NCI-H2227 (cell line): ENCODE measurements at regions not wholly inside any gene's neighbourhood (a gene's known extent, or its start where the extent isn't known, plus 50 kb on each side); places are given as distances from the start of the nearest gene placed in this dataset.
"Not testable (repeated sequence)": the region's sequence is repeated elsewhere in the genome, so short reads cannot be mapped to it uniquely, and the experiment has no call there.

Experiments used
- DNase-seq: peaks from one replicate; lab custom pipeline; 2025; ENCODE audit not compliant: unreplicated experiment; lab: John Stamatoyannopoulos, UW

DNA sequence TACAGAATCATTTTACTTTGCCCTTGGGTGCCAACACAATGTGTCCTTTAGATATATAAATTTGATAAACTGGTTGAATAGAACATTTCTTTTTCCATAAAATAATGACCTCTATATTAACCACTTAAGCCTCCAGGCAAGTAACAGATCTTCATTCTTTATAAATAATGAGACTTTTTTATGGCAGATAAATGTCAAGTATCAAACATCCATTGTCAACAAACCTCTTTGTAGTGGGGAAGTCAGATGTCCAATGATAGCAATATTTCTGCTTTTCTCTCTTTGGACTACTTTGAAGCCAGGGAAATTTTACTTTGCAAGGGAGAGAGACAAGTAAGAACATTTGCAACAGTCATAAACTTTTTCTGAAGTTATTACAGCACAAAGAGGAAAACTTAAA lies 841.2 kb downstream of the CDH8 start:
- no peak for DNase-seq

DNA sequence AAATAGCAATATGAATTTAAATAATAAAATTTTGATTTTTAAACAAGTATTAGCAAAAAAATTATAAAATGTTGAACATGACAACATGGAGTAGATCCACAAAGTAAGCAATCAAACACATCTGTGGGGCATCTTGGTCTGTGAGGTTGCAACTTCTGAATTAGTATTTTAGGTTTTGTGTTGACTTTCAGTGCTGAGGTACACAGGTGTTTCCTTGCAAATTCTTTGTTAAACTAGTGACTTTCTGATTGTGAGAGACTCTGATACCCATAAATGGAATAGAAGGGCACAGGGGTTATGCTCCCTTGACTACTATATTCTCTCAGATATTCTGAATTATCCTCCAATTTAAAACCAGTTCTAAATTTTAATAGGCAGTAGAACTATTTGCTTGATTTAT lies 841.7 kb downstream of the CDH8 start:
- DNase-seq = no peak

DNA sequence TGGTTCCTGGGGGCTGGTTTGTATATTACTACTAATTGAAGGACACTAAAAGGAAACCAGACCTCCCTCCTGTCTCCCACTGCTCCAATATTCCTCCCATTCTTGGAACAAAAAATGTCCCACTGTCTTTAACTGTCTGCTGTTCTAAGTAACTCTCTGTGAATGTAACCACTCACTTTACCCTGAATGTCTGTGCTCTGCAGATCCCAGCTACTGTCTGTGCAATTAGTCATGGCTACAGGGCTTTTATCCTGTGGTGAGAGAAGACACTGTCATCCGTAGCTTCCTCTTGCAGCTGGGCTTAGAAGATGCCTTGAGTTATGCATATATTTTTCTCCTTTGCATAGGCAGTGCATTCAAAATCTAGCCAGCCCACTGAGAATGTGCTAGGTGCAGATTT lies 853.8 kb downstream of the CDH8 start:
- DNase-seq = no peak

DNA sequence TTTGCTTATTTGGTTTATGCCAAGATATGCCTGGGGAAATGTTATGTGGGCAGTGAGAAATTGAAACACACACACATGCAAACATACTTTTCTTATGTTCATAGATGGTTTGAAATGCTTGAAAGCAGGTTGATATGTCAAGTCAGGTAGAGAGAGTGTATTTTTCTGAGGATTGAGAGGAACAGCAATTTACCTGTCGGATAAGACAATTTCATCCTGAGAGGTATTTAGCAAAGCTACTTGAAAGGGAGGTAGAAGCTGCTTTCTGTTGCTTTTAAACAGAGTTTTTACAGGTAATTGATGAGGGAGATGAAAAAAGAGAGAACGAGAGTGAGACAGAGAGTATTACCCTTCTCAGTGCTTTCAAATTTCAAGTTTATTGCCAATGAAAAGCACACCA lies 854.3 kb downstream of the CDH8 start:
- DNase-seq = no peak

DNA sequence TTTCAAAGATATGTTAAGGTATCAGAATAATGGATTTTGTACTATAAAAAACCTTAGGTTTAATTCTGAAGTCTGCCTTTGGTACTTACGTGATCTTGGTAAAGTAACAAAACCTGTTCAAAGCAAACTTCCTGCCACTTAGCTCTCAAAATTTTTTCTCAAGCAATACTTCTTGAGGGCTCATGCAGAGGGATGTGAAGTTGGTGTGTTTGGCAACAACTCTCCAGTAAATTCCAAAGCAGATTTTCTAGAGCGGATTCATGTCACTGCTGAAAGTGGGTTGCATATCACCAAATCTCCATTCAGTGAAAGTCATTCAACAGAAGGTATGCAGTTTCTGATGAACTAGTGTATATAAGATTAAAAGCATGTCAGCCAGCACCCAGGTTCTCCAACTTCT lies 856.7 kb downstream of the CDH8 start:
- DNase-seq = no peak

DNA sequence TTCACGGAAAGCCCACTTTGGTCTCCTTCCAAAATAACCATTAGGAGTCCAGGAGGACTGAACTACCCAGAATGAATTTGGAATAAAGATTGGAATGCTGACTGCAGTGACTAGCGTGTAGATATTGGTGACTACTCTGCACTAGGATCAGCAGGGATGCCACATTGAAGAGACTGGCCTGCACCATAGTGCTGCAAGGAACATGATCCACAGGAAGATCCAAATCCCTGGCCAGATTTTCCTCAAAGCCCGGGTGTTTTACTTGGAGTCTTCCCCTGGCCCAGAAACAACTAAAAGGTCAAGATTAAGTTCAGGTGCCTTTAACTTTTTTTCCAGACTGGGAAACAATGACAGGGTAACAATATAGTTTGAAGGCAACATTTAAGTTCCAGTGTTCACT lies 870.4 kb downstream of the CDH8 start:
- DNase-seq = no peak

DNA sequence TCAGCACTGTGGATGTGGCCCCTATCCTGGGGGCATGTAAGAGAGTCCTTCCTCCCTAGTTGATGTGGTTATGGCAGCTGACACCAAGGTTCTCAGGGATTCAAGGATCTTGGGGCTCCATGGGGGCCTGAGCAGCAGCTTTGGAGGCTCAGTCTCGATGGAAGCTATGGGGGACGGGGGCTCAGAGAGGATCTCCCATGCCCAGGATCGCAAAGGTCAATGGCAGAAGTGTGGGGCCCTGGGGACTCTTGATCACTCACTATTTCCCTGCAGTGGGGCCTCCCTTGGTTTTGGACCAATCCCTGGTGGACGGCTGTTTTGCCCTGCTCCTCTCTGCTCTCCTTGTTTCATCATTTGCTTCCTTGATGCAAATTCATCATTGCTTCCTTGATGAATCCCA lies 885.9 kb downstream of the CDH8 start:
- no peak for DNase-seq

DNA sequence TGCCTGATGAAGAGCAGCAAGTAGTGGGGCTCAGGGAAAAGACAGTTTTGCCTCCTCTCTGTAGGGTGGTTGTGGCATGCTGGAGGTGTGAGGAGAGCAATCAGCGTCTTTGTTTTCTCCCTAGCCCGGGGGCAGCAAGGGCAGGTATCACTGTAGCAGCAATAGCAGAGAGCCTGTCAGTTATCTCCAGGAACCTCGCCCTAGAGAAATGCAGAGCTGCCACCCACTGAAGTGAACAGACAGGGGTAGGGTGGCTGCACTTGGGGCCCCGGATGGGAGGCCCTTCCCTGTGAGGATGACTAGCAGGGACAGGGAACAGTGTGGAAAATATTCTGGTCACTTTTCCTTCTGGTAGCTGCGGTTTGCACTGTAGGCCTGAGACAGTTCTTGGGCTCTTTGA lies 886.5 kb downstream of the CDH8 start:
- DNase-seq = no peak

DNA sequence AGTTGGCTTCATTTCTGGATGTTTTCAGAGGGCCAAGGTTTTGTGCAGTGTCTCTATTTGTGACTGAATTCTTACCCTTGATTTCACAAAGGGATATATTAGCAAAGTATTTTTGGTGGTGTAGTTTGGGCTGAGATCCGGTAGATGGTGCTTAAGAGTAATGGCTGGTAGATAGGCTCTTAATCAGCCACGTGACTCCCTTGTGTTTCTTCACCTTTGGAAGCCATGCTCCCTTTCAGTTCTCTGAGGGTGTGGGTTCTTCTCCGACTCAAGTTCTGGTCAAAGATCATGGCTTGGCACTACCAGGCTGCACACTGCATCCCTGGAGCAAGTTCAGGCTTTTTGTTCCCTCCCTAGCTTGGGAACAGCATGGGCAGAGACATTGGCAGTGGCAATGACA lies 887.3 kb downstream of the CDH8 start:
- no peak for DNase-seq

DNA sequence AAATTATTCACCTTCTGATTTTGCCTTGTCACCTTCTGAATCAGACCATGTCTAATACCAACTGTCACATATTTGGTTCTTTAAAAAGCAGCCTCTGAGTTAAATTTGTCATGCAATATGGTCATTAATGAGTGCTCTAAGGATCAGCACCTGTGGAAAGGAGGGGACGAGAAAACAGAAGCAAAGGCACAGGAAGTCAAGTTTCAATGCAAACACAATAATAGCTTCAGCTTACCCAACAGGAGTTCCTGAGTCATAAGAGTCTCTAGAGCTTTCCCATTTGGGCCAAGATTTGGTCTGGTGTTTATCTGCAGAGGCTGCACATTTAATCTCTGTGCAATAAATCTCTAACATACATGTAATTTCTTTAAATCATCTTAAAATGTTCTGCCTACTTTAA lies 889.8 kb downstream of the CDH8 start:
- no peak for DNase-seq

DNA sequence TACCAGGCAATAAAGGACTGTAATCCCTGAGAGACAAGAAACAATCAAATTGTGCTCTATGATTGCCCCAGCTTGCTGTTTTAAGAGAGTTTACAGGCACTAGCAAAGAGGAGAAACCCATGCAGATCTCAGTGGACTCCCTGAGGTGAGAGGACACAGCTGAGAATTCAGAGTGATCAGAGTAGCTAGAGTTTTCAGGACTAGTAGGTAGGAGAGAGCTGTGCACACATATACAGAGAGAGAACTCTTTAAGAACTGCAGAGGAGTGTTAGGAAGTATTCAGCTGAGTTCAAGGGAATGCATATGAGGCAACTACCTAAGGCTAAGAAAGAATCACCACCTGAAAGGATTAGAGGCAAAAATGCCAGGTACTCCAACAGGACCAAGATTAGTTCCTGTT lies 904.8 kb downstream of the CDH8 start:
- no peak for DNase-seq

DNA sequence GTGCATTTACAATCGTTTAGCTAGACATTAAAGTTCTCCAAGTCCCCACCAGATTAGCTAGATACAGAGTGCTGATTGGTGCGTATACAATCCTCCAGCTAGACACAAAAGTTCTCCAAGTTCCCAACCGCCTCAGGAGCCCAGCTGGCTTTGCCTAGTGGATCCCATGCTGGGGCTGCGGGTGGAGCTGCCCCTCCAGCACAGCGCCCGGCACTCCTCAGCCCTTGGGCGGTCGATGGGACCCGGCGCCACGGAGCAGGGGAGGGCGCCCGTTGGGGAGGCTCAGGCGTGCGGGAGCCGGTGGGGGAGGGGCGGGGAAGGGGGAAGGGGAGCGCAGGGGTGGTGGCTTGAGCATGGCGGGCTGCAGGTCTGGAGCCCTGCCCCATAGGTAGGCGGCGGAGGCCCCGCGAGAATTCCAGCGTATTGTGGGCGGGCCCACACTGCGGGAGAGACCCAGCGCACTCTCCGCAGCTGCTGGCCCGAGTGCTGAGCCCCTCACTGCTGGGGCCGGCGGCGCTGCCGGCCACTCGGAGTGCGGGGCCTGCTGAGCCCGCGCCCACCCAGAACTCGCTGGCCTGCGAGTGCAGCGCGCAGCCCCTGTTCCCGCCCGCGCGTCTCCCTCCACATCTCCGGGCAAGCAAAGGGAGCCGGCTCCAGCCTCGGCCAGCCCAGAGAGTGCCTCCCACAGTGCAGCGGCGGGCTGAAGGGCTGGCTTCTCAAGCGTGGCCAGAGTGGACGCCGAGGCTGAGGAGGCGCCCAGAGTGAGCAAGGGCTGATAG lies 907.5 kb downstream of the CDH8 start:
- DNase-seq = peak; percentile 68

DNA sequence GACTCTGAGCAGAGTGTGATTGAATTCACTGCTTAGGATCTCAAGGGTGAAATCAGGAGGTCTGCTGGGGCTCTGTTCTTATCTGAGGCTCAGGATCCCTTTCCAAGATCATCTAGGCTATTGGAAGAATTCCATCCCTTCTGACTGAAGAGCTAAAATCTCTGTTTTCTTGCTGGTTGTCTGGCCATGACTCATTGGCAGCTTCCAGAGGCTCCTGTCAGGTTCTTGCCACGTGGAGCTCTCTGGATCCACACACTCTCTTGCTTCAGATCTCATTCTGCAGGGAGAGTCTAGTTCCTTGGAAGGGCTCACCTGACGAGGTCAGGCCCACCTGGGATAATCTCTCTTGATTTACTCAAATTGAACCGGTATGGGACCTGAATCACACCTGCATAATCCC lies 930.7 kb downstream of the CDH8 start:
- DNase-seq = no peak

DNA sequence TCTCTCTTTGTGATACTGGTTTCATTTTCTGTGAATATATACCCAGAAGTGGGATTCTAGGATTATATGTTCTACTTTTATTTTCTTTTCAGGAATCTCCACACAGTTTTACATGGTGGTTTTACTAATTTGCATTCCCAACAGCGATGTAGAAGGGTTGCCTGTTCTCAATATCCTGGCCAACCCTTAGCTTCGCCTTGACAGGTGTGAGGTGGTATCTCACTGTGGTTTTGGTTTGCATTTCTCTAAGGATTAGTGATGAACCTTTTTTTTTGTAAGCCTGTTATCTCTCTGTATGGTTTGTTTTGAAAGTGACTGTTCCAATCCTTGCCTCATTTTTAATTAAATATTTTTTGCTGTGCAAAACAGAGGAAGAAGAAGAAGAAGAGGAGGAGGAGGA lies 937.7 kb downstream of the CDH8 start:
- no peak for DNase-seq

DNA sequence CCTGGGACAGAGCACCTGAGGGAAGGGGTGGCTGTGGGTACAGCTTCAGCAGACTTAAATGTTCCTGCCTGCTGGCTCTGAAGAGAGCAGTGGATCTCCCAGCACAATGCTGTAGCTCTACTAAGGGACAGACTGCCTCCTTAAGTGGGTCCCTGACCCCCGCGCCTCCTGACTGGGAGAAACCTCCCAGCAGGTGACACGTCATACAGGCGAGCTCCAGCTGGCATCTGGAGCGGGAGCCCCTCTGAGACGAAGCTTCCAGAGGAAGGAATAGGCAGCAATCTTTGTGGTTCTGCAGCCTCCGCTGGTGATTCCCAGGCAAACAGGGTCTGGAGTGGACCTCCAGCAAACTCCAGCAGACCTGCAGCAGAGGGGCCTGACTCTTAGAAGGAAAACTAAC lies 944.9 kb downstream of the CDH8 start:
- DNase-seq = not testable (repeated sequence)

DNA sequence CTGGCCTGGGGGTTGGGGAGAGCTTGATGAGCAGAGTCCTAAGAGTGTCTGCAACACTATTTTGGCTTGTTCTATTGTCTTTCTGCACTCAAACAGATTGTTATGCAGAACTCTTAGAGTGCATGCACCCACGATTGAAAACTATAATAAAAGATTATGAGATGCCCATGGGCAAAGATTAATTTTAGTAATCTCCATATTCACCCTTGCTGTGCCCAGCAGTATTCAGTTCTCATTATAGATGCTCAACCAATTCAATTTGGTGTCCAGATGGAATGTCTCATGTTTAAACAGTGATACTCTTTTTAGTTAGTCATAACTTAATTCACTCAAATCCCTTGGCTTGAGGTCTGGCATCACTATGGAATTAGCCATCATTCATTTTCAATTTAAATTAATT lies 952.5 kb downstream of the CDH8 start:
- no peak for DNase-seq

DNA sequence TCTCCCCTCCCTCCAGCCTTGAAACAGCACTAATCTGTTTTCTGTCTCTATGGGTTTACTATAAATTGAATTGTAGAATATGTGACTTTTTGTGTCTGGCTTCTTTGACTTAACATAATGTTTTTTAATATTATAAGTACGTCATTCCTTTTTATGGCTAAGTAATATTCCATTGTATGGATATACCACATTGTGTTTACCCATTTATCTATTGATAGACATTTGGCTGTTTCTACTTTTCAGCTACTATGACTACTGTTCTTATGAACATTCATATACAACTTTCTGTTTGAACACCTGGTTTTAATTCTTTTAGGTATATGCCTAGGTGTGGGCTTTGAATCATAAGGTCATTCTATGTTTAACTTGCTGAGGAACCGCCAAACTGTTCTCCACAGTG lies 961.9 kb downstream of the CDH8 start:
- DNase-seq = no peak

DNA sequence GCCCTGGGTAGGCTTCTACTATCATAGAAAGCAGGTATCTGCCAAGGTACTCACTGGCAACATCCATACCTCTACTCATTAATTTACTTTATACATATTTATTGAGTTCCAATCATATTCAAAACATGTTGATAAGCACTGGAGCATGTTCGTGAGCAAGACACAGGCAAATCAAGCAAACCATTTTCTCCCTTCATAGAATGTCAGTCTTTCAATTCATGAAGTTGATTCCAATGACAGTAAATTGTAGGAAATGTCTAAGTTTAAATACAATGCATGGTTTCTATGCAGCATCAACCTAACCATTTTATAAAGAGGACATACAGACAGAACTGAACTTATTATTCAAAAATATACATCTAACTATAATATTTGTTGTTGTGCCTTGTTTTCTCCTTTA lies 978.6 kb downstream of the CDH8 start:
- DNase-seq = no peak

DNA sequence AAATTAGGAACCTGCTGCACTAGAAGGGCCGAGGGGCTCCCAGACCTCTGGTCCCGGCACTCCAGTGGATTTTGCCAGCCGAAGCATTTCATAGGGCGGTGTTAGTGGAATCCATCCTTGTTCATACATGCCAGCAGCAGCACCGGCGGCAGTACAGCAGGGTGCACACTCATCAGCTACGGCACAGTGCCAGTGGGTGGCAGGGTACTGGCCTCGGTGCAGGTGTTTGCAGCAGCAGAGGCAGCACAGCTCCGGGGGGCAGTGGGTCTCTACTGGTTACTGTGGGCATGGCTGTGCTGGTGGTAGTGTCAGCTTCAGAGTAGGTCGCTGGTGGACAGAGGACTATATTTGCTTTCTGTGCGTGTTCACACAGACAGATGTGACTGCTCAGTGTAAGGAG lies 985.7 kb downstream of the CDH8 start:
- no peak for DNase-seq

DNA sequence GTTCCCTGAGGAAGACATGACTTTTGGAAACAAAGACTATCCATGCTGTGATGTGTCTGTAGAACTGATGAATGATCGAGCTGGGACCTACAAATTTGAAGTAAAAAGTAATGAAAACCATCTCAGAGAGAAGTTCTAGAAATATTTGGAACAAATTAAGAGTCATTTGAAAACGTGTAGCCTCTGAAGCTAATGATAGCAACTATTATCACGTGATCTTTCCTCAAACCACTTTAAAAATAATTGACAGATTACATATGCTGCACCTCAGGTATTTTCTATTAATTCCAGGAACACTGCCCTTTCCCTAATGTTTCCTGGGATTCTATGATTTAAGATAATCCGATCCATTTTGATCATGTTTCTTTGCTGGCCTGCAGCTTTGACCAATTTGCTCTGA lies 990.3 kb downstream of the CDH8 start:
- DNase-seq = no peak

DNA sequence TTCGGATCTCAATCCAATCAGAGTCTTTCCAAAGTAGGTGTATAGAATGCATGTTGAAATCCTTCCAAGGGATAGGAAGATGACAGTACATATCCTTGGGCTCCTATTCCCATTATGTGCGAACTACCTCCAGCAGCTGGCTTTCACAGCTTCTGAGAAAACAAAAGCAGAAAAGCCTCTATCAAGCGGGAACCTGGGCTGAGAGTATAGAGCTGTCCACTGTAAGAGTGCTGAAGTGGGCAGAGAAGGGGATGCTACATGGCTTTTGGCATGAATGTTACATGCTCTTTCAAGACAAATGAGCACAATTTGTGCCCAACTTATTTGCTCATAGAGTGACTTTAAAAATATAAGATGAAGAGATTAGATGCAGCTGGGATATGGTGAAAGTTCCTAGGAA lies 993.5 kb downstream of the CDH8 start:
- no peak for DNase-seq

DNA sequence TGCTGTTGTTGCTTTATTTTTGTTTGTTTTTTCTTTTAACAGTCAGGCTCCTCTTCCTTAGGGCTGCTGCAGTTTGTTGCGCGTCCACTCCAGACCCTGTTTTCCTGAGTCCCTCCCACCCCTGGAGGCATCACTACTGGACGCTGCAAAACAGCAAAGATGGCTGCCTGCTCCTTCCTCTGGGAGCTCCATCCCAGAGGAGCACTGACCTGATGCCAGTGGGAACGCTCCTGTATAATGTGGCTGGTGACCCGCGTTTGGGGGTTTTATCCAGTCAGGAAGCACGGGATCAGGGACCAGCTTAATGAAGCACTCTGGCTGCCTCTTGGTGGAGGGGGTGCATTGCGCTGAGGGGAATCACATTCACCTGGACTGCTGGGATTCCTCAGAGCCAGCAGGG lies 1005.6 kb downstream of the CDH8 start:
- DNase-seq = no peak

DNA sequence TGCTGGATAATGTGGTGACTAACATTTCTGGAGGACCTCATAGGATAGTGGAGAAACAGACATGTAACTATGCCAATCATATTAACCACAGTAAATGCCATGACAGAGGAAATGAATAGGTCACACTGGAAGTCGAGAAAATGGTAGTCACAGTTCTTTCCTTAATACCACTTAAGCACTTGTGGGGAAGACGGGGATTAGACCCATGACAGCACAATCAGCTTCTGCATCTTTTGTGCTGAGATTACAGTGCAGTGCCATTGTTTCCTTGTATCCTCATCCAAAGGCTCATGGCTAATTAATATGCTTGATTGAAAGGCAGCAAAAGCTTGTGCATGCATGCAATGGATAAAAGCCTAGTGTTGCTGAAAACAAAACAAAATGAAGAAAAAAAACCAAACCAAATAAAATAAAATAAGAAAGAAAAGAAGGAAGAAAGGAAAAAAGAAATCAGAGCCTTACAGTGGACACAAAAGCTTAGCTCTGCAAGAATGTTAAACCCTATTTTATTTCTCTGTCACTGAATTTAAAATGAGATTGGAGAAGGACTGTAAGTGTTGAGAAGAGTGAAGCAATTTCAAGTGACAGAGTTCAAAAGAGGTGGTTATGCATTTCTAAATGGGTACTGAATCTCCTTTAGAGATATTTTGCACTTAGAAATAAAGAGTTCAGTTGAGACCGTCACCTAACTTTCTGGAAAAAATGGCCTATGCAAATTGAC lies 1011.9 kb downstream of the CDH8 start:
- no peak for DNase-seq
